ENCODE measurements at regions not wholly inside any gene's neighbourhood (a gene's known extent, or its start where the extent isn't known, plus 50 kb on each side); places are given as distances from the start of the nearest gene placed in this dataset.

GRCh38 chr12:90585640-90586304 lies 369.2 kb downstream of the CCER1 start:
- TF ChIP-seq CTCF (IDR thresholded peaks at IDR 0.05) = no peak
- no peak for ATAC-seq

GRCh38 chr12:90576707-90577106 lies 378.3 kb downstream of the CCER1 start:
- no peak for TF ChIP-seq CTCF (IDR thresholded peaks at IDR 0.05)
- intact Hi-C loops (cut with DNase I) = no loop called here
- no peaks in the 10 kb centered on the region for H3K4me1 ChIP-seq
- H3K36me3 ChIP-seq (ENCODE audit: insufficient read depth in 1 of 2, low read depth in 1 of 2) = no peaks in the 10 kb centered on the region
- no peak overlapping the region for H3K27ac ChIP-seq
- peaks cover 3% of the 10 kb centered on the region for H3K9me3 ChIP-seq
- H3K27me3 ChIP-seq (ENCODE audit: insufficient read depth in 3 of 3, low read length in 2 of 3) = no peaks in the 10 kb centered on the region
- ATAC-seq = no peak
- DNase-seq = no peak
- H3K4me3 ChIP-seq = no peak overlapping the region

More at GRCh38 chr12:90585640-90586304, 369.2 kb downstream of the CCER1 start:
- Histone ChIP-seq H3K27ac (no peak overlapping the region), H3K36me3 (ENCODE audit: insufficient read depth in 1 of 2, low read depth in 1 of 2) (no peaks in the 10 kb centered on the region), H3K9me3 (no peaks in the 10 kb centered on the region), H3K4me3 (no peak overlapping the region), H3K27me3 (ENCODE audit: insufficient read depth in 3 of 3, low read length in 2 of 3) (no peaks in the 10 kb centered on the region), H3K4me1 (no peaks in the 10 kb centered on the region)
- 79 to 82% (median 80%) methylated on average over 3 of the region's 3 CpGs for WGBS, 3 donors
- DNase-seq = no peak
- intact Hi-C loops (cut with DNase I) = no loop called here

- TF ChIP-seq CTCF (IDR thresholded peaks at IDR 0.05) = no peak
- no peak overlapping the region for H3K4me3 ChIP-seq
- peaks cover 3% of the 10 kb centered on the region for H3K9me3 ChIP-seq
- no peaks in the 10 kb centered on the region for H3K36me3 ChIP-seq (ENCODE audit: insufficient read depth in 1 of 2, low read depth in 1 of 2)
- H3K27me3 ChIP-seq (ENCODE audit: insufficient read depth in 3 of 3, low read length in 2 of 3) = no peaks in the 10 kb centered on the region
- intact Hi-C loops (cut with DNase I) = no loop called here
- ATAC-seq (no peak), DNase-seq (no peak)
- no peak overlapping the region for H3K27ac ChIP-seq
- no peaks in the 10 kb centered on the region for H3K4me1 ChIP-seq
- 55 to 75% (median 61%) methylated on average over 2 of the region's 2 CpGs for WGBS, 3 donors
These were observed 379.0 kb downstream of the CCER1 start for GRCh38 chr12:90575995-90576394.

- H3K4me1 ChIP-seq = no peaks in the 10 kb centered on the region
- TF ChIP-seq CTCF (IDR thresholded peaks at IDR 0.05) = no peak
- 92 to 95% (median 95%) methylated on average over 2 of the region's 2 CpGs for WGBS, 3 donors
- no peaks in the 10 kb centered on the region for H3K36me3 ChIP-seq (ENCODE audit: insufficient read depth in 1 of 2, low read depth in 1 of 2)
- H3K27me3 ChIP-seq (ENCODE audit: insufficient read depth in 3 of 3, low read length in 2 of 3) = no peaks in the 10 kb centered on the region
- no peak overlapping the region for H3K27ac ChIP-seq
- H3K9me3 ChIP-seq = peaks cover 3% of the 10 kb centered on the region
- intact Hi-C loops (cut with DNase I) = no loop called here
- DNase-seq = no peak
- no peak for ATAC-seq
- no peak overlapping the region for H3K4me3 ChIP-seq
These were observed 380.3 kb downstream of the CCER1 start for GRCh38 chr12:90574676-90575075.

GRCh38 chr12:90572778-90573177 lies 382.2 kb downstream of the CCER1 start:
- Histone ChIP-seq H3K27me3 (ENCODE audit: insufficient read depth in 3 of 3, low read length in 2 of 3) (peaks cover 0 to 3% (median 0%) of the 10 kb centered on the region in 3 donors), H3K4me1 (no peaks in the 10 kb centered on the region), H3K9me3 (no peaks in the 10 kb centered on the region), H3K27ac (no peak overlapping the region), H3K4me3 (no peak overlapping the region), H3K36me3 (ENCODE audit: insufficient read depth in 1 of 2, low read depth in 1 of 2) (no peaks in the 10 kb centered on the region)
- intact Hi-C loops (cut with DNase I) = no loop called here
- 0 to 100% (median 3%) methylated on average over 1 of the region's 1 CpG for WGBS, 3 donors
- ATAC-seq = no peak
- no peak for DNase-seq
- no peak for TF ChIP-seq CTCF (IDR thresholded peaks at IDR 0.05)

Measured in psoas muscle (tissue), 7 donors.